ENCODE measurements at regions not wholly inside any gene's neighbourhood (a gene's known extent, or its start where the extent isn't known, plus 50 kb on each side); places are given as distances from the start of the nearest gene placed in this dataset.

- POLR2A ChIA-PET = no interaction called here
- no peak overlapping the region for H3K4me2 ChIP-seq
- H3K9me3 ChIP-seq = no peaks in the 10 kb centered on the region
- 39% methylated on average over 4 of the region's 4 CpGs for WGBS (ENCODE audit: missing lambda C conversion rate)
- DNase-seq (ENCODE audit: low read depth in 1 of 2, low spot score in 1 of 2) = no peak
- H3K27ac ChIP-seq = no peak overlapping the region
- CTCF ChIA-PET = no interaction called here
- ATAC-seq = no peak
- TF ChIP-seq JUNB (IDR thresholded peaks at IDR 0.05) (no peak), FOSL2 (IDR thresholded peaks at IDR 0.05) (no peak), FOSL2 (CRISPR knock-in tag; IDR thresholded peaks at IDR 0.05) (no peak)
- no peaks in the 10 kb centered on the region for H3K4me1 ChIP-seq
- no peak overlapping the region for H3K4me3 ChIP-seq
- FAIRE-seq = no peak
These were observed 360.1 kb upstream of the THRB start for GRCh38 chr3:24854748-24855147.

GRCh38 chr3:24857945-24858344, 363.3 kb upstream of the THRB start:
- no peak overlapping the region for H3K27ac ChIP-seq
- H3K9me3 ChIP-seq = no peaks in the 10 kb centered on the region
- DNase-seq (ENCODE audit: low read depth in 1 of 2, low spot score in 1 of 2) (no peak), ATAC-seq (no peak), FAIRE-seq (no peak)
- TF ChIP-seq HOXB13 (CRISPR knock-in tag; IDR thresholded peaks at IDR 0.05; ENCODE audit: low read depth) (no peak), ZNF302 (CRISPR knock-in tag; IDR thresholded peaks at IDR 0.05) (no peak), MAFK (IDR thresholded peaks at IDR 0.05; ENCODE audit: partially characterized antibody) (peak; percentile 55), NPAS2 (CRISPR knock-in tag; IDR thresholded peaks at IDR 0.05; ENCODE audit: borderline replicate concordance) (no peak), HOXA7 (CRISPR knock-in tag; IDR thresholded peaks at IDR 0.05) (no peak)
- CTCF ChIA-PET = no interaction called here
- POLR2A ChIA-PET = no interaction called here
- 58% methylated on average over 1 of the region's 1 CpG for WGBS (ENCODE audit: missing lambda C conversion rate)
- no peaks in the 10 kb centered on the region for H3K4me1 ChIP-seq
- H3K4me2 ChIP-seq = no peak overlapping the region
- no peak overlapping the region for H3K4me3 ChIP-seq

- no peaks in the 10 kb centered on the region for H3K4me1 ChIP-seq
- TF ChIP-seq KDM1A (IDR thresholded peaks at IDR 0.05; ENCODE audit: low read depth) = no peak
- TF ChIP-seq NR3C1 (IDR thresholded peaks at IDR 0.05) = no peak
- TF ChIP-seq HDAC2 (IDR thresholded peaks at IDR 0.05) = no peak
- TF ChIP-seq HES2 (IDR thresholded peaks at IDR 0.05) = no peak
- no peak for TF ChIP-seq ZNF302 (CRISPR knock-in tag; IDR thresholded peaks at IDR 0.05)
- TF ChIP-seq, protein P1, sequence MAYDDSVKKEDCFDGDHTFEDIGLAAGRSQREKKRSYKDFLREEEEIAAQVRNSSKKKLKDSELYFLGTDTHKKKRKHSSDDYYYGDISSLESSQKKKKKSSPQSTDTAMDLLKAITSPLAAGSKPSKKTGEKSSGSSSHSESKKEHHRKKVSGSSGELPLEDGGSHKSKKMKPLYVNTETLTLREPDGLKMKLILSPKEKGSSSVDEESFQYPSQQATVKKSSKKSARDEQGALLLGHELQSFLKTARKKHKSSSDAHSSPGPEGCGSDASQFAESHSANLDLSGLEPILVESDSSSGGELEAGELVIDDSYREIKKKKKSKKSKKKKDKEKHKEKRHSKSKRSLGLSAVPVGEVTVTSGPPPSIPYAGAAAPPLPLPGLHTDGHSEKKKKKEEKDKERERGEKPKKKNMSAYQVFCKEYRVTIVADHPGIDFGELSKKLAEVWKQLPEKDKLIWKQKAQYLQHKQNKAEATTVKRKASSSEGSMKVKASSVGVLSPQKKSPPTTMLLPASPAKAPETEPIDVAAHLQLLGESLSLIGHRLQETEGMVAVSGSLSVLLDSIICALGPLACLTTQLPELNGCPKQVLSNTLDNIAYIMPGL (CRISPR knock-in tag; IDR thresholded peaks at IDR 0.05; ENCODE audit: borderline replicate concordance) = no peak
- TF ChIP-seq FOXS1 (CRISPR knock-in tag; IDR thresholded peaks at IDR 0.05) = no peak
- TF ChIP-seq POLR2A (IDR thresholded peaks at IDR 0.05; ENCODE audit: low read length) = no peak
- TF ChIP-seq EHMT2 (IDR thresholded peaks at IDR 0.05; ENCODE audit: low read depth) = no peak
- no peaks in the 10 kb centered on the region for H3K9me3 ChIP-seq
- ATAC-seq = no peak
- H3K4me2 ChIP-seq = no peak overlapping the region
- H3K4me3 ChIP-seq = no peak overlapping the region
- DNase-seq (ENCODE audit: low read depth in 1 of 2, low spot score in 1 of 2) = no peak
- no peak for FAIRE-seq
- ChIA-PET POLR2A (no interaction called here), CTCF (no interaction called here)
- WGBS (ENCODE audit: missing lambda C conversion rate) = 29% methylated on average over 5 of the region's 5 CpGs
- H3K27ac ChIP-seq = no peak overlapping the region
These were observed 368.6 kb upstream of the THRB start for GRCh38 chr3:24863215-24863614.

- Histone ChIP-seq H3K4me1 (no peaks in the 10 kb centered on the region), H3K27ac (no peak overlapping the region), H3K4me3 (no peak overlapping the region), H3K9me3 (no peaks in the 10 kb centered on the region), H3K4me2 (no peak overlapping the region)
- ChIA-PET POLR2A (no interaction called here), CTCF (no interaction called here)
- WGBS (ENCODE audit: missing lambda C conversion rate) = 10% methylated on average over 4 of the region's 4 CpGs
- no peak for DNase-seq (ENCODE audit: low read depth in 1 of 2, low spot score in 1 of 2)
- no peak for FAIRE-seq
- no peak for ATAC-seq
- TF ChIP-seq RCOR1 (IDR thresholded peaks at IDR 0.05; ENCODE audit: low read depth, low read length) = no peak
- TF ChIP-seq HEYL (CRISPR knock-in tag; IDR thresholded peaks at IDR 0.05) = no peak
- TF ChIP-seq GATA3 (IDR thresholded peaks at IDR 0.05; ENCODE audit: borderline replicate concordance) = no peak
- TF ChIP-seq, protein P2, sequence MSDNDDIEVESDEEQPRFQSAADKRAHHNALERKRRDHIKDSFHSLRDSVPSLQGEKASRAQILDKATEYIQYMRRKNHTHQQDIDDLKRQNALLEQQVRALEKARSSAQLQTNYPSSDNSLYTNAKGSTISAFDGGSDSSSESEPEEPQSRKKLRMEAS (IDR thresholded peaks at IDR 0.05) = no peak
- TF ChIP-seq POLR2AphosphoS2 (conservative IDR thresholded peaks at IDR 0.05; ENCODE audit: low read length) = no peak
- TF ChIP-seq, protein P3, sequence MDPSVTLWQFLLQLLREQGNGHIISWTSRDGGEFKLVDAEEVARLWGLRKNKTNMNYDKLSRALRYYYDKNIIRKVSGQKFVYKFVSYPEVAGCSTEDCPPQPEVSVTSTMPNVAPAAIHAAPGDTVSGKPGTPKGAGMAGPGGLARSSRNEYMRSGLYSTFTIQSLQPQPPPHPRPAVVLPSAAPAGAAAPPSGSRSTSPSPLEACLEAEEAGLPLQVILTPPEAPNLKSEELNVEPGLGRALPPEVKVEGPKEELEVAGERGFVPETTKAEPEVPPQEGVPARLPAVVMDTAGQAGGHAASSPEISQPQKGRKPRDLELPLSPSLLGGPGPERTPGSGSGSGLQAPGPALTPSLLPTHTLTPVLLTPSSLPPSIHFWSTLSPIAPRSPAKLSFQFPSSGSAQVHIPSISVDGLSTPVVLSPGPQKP (IDR thresholded peaks at IDR 0.05; ENCODE audit: low read depth, low read length) = no peak
- no peak for TF ChIP-seq ZC3H11A (IDR thresholded peaks at IDR 0.05)
- no peak for TF ChIP-seq EHF (CRISPR knock-in tag; IDR thresholded peaks at IDR 0.05)
- TF ChIP-seq PBX3 (IDR thresholded peaks at IDR 0.05) = no peak
- TF ChIP-seq SMC3 (IDR thresholded peaks at IDR 0.05) = no peak
- TF ChIP-seq CEBPB (IDR thresholded peaks at IDR 0.05) = no peak
- TF ChIP-seq ATOH8 (CRISPR knock-in tag; IDR thresholded peaks at IDR 0.05; ENCODE audit: low read depth) = no peak
- TF ChIP-seq, protein P1 (CRISPR knock-in tag; IDR thresholded peaks at IDR 0.05; ENCODE audit: borderline replicate concordance) = no peak
- no peak for TF ChIP-seq JUNB (IDR thresholded peaks at IDR 0.05)
- no peak for TF ChIP-seq EHMT2 (IDR thresholded peaks at IDR 0.05; ENCODE audit: low read depth)
These were observed 373.1 kb upstream of the THRB start for GRCh38 chr3:24867783-24868182.
